ENCODE measurements at regions not wholly inside any gene's neighbourhood (a gene's known extent, or its start where the extent isn't known, plus 50 kb on each side); places are given as distances from the start of the nearest gene placed in this dataset.

GRCh38 chr3:71978150-71978721 is 193.3 kb upstream of the PROK2 start:
- Mint-ChIP-seq H3K4me1 (ENCODE audit: unreplicated experiment) (no peaks in the 10 kb centered on the region), H3K36me3 (ENCODE audit: unreplicated experiment) (no peaks in the 10 kb centered on the region), H3K4me3 (ENCODE audit: unreplicated experiment) (no peak overlapping the region), H3K9me3 (ENCODE audit: unreplicated experiment) (no peaks in the 10 kb centered on the region), H3K27me3 (ENCODE audit: unreplicated experiment) (peaks cover 62% of the 10 kb centered on the region), H3K27ac (ENCODE audit: unreplicated experiment) (no peak overlapping the region)
- no peak for DNase-seq (ENCODE audit: extremely low spot score, unreplicated experiment)
- no peak for TF ChIP-seq CTCF (IDR thresholded peaks at IDR 0.05)

DNA sequence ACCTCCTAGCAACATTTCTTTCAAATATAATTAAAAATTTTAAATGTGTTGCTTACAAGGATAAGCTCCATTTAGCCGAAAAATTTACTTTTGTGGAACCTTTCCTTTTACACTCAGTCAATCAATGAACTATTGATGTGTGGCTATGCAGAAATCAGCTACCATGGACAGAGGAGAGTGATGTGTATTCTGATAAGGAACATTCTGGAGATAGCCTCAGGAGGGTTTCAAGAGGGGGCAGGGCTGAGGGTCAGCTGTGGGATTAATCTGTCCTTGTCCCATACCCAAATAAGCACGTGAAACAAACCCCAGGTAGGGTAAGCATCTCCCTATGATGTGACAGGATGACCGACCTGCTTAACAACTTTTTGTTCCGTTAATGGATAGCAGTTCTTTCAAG is 192.6 kb upstream of the PROK2 start:
- Mint-ChIP-seq H3K36me3 (ENCODE audit: unreplicated experiment) (no peaks in the 10 kb centered on the region), H3K4me3 (ENCODE audit: unreplicated experiment) (no peak overlapping the region), H3K4me1 (ENCODE audit: unreplicated experiment) (no peaks in the 10 kb centered on the region), H3K9me3 (ENCODE audit: unreplicated experiment) (no peaks in the 10 kb centered on the region), H3K27me3 (ENCODE audit: unreplicated experiment) (peaks cover 67% of the 10 kb centered on the region), H3K27ac (ENCODE audit: unreplicated experiment) (no peak overlapping the region)
- TF ChIP-seq CTCF (IDR thresholded peaks at IDR 0.05), result no peak
- no peak for DNase-seq (ENCODE audit: extremely low spot score, unreplicated experiment)

DNA sequence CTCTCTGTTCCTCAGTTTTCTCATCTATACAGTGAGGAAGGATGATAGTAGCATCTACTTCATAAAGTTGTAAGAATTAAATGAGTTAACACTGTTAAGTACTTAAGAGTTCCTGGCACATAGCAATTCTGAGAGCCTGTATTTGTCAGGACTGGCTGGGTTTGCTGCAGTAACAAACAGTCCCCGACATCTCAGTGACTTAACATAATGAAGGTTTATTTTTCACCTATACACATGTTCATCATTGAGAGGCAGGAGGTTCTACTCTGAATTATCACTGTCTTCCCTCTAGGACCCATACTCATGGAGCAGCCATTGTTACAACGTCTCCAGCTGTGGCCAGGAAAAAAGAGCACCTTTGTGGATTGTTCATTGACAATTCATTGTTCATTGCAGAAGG is 190.6 kb upstream of the PROK2 start:
- H3K9me3 Mint-ChIP-seq (ENCODE audit: unreplicated experiment), result no peaks in the 10 kb centered on the region
- DNase-seq (ENCODE audit: extremely low spot score, unreplicated experiment), result no peak
- H3K4me1 Mint-ChIP-seq (ENCODE audit: unreplicated experiment), result no peaks in the 10 kb centered on the region
- peaks cover 68% of the 10 kb centered on the region for H3K27me3 Mint-ChIP-seq (ENCODE audit: unreplicated experiment)
- no peak for TF ChIP-seq CTCF (IDR thresholded peaks at IDR 0.05)
- H3K36me3 Mint-ChIP-seq (ENCODE audit: unreplicated experiment), result no peaks in the 10 kb centered on the region
- H3K27ac Mint-ChIP-seq (ENCODE audit: unreplicated experiment), result no peak overlapping the region
- no peak overlapping the region for H3K4me3 Mint-ChIP-seq (ENCODE audit: unreplicated experiment)

DNA sequence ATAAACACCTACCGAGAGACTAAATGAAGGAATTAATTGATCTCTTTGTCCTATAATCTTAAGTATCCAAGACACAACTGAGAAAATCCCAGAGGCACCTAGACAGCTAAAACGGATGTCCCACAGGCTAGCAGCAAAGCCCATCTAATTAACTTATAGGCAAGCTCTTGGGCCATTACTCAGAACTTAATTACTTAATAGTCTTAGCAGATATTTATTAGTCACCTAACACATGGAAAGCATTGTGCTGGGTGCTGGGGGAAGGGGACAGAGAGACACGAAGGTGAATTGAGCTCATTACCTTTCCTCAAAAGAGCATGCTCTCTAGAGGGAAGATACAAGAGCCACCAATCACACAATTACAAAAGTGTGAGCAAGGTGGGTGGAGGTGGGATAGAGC is 189.8 kb upstream of the PROK2 start:
- Mint-ChIP-seq H3K4me1 (ENCODE audit: unreplicated experiment) (no peaks in the 10 kb centered on the region), H3K27me3 (ENCODE audit: unreplicated experiment) (peaks cover 72% of the 10 kb centered on the region), H3K27ac (ENCODE audit: unreplicated experiment) (no peak overlapping the region), H3K4me3 (ENCODE audit: unreplicated experiment) (no peak overlapping the region), H3K9me3 (ENCODE audit: unreplicated experiment) (no peaks in the 10 kb centered on the region), H3K36me3 (ENCODE audit: unreplicated experiment) (no peaks in the 10 kb centered on the region)
- no peak for TF ChIP-seq CTCF (IDR thresholded peaks at IDR 0.05)
- DNase-seq (ENCODE audit: extremely low spot score, unreplicated experiment), result no peak

GRCh38 chr3:71973274-71974030 is 188.5 kb upstream of the PROK2 start:
- no peaks in the 10 kb centered on the region for H3K36me3 Mint-ChIP-seq (ENCODE audit: unreplicated experiment)
- H3K4me1 Mint-ChIP-seq (ENCODE audit: unreplicated experiment), result no peaks in the 10 kb centered on the region
- H3K27me3 Mint-ChIP-seq (ENCODE audit: unreplicated experiment), result peaks cover 70% of the 10 kb centered on the region
- no peak overlapping the region for H3K27ac Mint-ChIP-seq (ENCODE audit: unreplicated experiment)
- no peaks in the 10 kb centered on the region for H3K9me3 Mint-ChIP-seq (ENCODE audit: unreplicated experiment)
- H3K4me3 Mint-ChIP-seq (ENCODE audit: unreplicated experiment), result no peak overlapping the region
- TF ChIP-seq CTCF (IDR thresholded peaks at IDR 0.05), result no peak
- no peak for DNase-seq (ENCODE audit: extremely low spot score, unreplicated experiment)

All from osteocyte (in vitro differentiated cells).